Ishikawa (cell line): ENCODE measurements at regions not wholly inside any gene's neighbourhood (a gene's known extent, or its start where the extent isn't known, plus 50 kb on each side); places are given as distances from the start of the nearest gene placed in this dataset.

ENCODE experiments used
- CEBPB ChIP-seq: IDR thresholded peaks from 2 replicates; pipeline ENCODE4 v1.6.1; 2012
- CREB1 ChIP-seq: IDR thresholded peaks from 2 replicates; pipeline ENCODE4 v1.6.1; 2012; ENCODE audit warnings: low read depth
- EGR1 ChIP-seq: IDR thresholded peaks from 2 replicates; pipeline ENCODE4 v1.6.1; 2012
- EP300 ChIP-seq: IDR thresholded peaks from 2 replicates; pipeline ENCODE4 v1.6.1; 2012; ENCODE audit warnings: borderline replicate concordance
- FOXM1 ChIP-seq: IDR thresholded peaks from 2 replicates; pipeline ENCODE4 v1.6.1; 2012; ENCODE audit warnings: low read depth, borderline replicate concordance
- MAX ChIP-seq: IDR thresholded peaks from 2 replicates; pipeline ENCODE4 v1.6.1; 2012
- NFIC ChIP-seq: IDR thresholded peaks from 2 replicates; pipeline ENCODE4 v1.6.1; 2012
- RAD21 ChIP-seq: IDR thresholded peaks from 2 replicates; pipeline ENCODE4 v1.6.1; 2012; ENCODE audit warnings: low read depth
- TAF1 ChIP-seq: IDR thresholded peaks from 2 replicates; pipeline ENCODE4 v1.6.1; 2012; ENCODE audit warnings: low read depth, mild to moderate bottlenecking
- TCF12 ChIP-seq: IDR thresholded peaks from 2 replicates; pipeline ENCODE4 v1.6.1; 2012; ENCODE audit warnings: low read depth
- TEAD4 ChIP-seq: IDR thresholded peaks from 2 replicates; pipeline ENCODE4 v1.6.1; 2012
- USF1 ChIP-seq: IDR thresholded peaks from 2 replicates; pipeline ENCODE4 v1.6.1; 2012
- YY1 ChIP-seq: IDR thresholded peaks from 2 replicates; pipeline ENCODE4 v1.6.1; 2012; ENCODE audit warnings: low read depth
- ZBTB7A ChIP-seq: IDR thresholded peaks from 2 replicates; pipeline ENCODE4 v1.6.1; 2012; ENCODE audit warnings: low read depth
- TF ChIP-seq, protein P1 (sequence below): IDR thresholded peaks from 2 replicates; pipeline ENCODE4 v1.6.1; 2012; ENCODE audit warnings: low read depth, mild to moderate bottlenecking

DNA sequence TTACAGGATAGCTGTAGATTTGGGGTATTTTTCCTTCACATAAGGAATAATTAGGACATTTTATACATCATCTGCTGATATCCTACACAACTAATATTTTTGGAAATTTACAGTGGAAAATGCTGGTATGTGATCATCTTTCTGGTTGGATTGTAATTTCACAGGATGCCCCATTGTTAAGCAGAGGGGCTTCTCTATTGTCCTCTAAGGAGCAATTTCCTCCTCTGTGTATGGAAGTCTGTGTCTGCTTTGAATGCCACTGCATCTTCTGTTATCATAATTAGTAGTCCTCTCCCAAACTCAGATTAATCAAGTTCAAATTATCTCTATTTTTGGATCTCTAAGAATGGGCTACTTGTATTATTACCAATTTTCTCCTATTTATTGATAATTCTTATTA is 988.1 kb upstream of the B3GALT2 start:
- TF ChIP-seq EP300 (no peak), MAX (no peak)
- TF ChIP-seq, protein P1, sequence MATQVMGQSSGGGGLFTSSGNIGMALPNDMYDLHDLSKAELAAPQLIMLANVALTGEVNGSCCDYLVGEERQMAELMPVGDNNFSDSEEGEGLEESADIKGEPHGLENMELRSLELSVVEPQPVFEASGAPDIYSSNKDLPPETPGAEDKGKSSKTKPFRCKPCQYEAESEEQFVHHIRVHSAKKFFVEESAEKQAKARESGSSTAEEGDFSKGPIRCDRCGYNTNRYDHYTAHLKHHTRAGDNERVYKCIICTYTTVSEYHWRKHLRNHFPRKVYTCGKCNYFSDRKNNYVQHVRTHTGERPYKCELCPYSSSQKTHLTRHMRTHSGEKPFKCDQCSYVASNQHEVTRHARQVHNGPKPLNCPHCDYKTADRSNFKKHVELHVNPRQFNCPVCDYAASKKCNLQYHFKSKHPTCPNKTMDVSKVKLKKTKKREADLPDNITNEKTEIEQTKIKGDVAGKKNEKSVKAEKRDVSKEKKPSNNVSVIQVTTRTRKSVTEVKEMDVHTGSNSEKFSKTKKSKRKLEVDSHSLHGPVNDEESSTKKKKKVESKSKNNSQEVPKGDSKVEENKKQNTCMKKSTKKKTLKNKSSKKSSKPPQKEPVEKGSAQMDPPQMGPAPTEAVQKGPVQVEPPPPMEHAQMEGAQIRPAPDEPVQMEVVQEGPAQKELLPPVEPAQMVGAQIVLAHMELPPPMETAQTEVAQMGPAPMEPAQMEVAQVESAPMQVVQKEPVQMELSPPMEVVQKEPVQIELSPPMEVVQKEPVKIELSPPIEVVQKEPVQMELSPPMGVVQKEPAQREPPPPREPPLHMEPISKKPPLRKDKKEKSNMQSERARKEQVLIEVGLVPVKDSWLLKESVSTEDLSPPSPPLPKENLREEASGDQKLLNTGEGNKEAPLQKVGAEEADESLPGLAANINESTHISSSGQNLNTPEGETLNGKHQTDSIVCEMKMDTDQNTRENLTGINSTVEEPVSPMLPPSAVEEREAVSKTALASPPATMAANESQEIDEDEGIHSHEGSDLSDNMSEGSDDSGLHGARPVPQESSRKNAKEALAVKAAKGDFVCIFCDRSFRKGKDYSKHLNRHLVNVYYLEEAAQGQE: no peak

DNA sequence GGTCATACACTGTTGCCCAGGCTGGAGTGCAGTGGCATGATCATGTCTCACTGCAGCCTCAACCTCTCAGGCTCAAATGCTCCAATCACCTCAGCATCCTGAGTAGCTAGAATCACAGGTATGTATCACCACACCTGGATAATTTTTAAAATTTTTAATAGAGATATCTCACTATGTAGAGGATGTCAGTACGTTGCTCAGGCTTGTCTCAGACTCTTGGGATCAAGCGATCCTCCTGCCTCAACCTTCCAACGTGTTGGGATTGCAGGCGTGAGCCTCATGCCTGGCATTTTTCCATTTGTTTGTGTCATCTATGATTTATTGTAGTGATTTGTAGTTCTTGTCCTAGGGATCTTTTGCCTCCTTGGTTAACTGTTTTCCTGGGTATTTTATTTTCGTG is 985.2 kb upstream of the B3GALT2 start:
- TF ChIP-seq TAF1 (no peak), EGR1 (no peak), RAD21 (no peak), TCF12 (no peak), NFIC (no peak), CREB1 (no peak), CEBPB (no peak), USF1 (no peak), ZBTB7A (no peak), TEAD4 (no peak), YY1 (no peak), FOXM1 (no peak), EP300 (no peak), MAX (no peak)
- TF ChIP-seq, protein P1: no peak

- TF ChIP-seq FOXM1: no peak
- no peak for TF ChIP-seq RAD21
- no peak for TF ChIP-seq MAX
- TF ChIP-seq CREB1: no peak
- TF ChIP-seq EP300: no peak
- TF ChIP-seq TAF1: no peak
- no peak for TF ChIP-seq TCF12
- TF ChIP-seq NFIC: no peak
- no peak for TF ChIP-seq TEAD4
- no peak for TF ChIP-seq YY1
- TF ChIP-seq USF1: no peak
- TF ChIP-seq, protein P1: no peak
- TF ChIP-seq ZBTB7A: no peak
- no peak for TF ChIP-seq EGR1
- no peak for TF ChIP-seq CEBPB
Observed at GRCh38 chr1:194167956-194168640, 981.7 kb upstream of the B3GALT2 start.

DNA sequence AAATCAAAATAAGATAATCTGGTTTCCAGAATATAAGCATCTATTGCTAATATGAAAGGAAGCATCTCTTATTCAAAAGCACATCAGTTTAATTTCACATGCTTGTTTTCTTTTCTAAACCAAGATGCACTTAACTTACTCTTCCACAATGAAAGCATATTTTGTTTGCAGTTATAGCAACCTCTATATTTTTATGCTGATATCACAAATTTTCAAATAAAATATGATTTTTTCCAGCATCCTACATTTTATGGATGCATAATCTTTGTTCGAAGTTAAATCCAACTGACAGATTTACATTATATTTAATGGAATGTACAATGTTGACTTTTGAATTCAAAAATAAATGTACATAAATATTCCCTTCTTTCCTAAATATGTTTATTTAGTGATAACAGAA is 978.3 kb upstream of the B3GALT2 start:
- TF ChIP-seq FOXM1 (no peak), EP300 (no peak), CEBPB (no peak), CREB1 (no peak), RAD21 (no peak), ZBTB7A (no peak), EGR1 (no peak), MAX (no peak)
- TF ChIP-seq, protein P1: no peak
